ENCODE measurements at regions not wholly inside any gene's neighbourhood (a gene's known extent, or its start where the extent isn't known, plus 50 kb on each side); places are given as distances from the start of the nearest gene placed in this dataset.

DNA sequence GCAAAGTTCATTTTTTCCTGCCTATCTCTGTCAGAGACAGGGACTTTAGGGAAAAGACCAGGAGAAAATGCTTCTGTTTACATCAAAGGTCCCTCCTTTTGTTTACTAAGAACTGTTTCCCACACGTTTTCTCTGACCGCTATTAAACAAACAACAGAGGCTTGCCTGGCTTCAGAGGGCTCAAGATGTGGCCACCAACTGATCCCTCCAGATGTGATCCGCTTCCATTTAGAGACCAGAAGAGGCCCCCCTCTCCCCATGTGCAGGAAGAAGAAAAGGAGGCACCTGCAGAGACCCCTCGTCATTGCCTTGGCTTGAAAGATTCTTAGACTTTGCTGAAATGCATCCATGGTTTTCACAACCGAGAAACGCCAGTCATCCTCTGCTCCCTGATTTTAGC, 217.9 kb upstream of the PWP1 start:
- H3K4me1 ChIP-seq (ENCODE audit: insufficient read depth, low read length) = no peaks in the 10 kb centered on the region
- CTCF ChIA-PET = no interaction called here
- H3K4me2 ChIP-seq (ENCODE audit: low read length) = no peak overlapping the region
- intact Hi-C loops (cut with micrococcal nuclease) = no loop called here
- no peaks in the 10 kb centered on the region for H3K9me2 ChIP-seq (replicated peaks; ENCODE audit: low read length)
- H3K9me3 ChIP-seq (ENCODE audit: low read length) = no peaks in the 10 kb centered on the region
- no peak for TF ChIP-seq EZH2phosphoT487 (IDR thresholded peaks at IDR 0.05; ENCODE audit: borderline replicate concordance, low read length)
- TF ChIP-seq EZH2 (IDR thresholded peaks at IDR 0.05; ENCODE audit: low read length, unreplicated experiment) = no peak
- TF ChIP-seq CTCF (conservative IDR thresholded peaks at IDR 0.05; ENCODE audit: low read depth, low read length) = no peak
- no peaks in the 10 kb centered on the region for H3K36me3 ChIP-seq (ENCODE audit: low read depth, low read length)
- no peak overlapping the region for H2AFZ ChIP-seq (ENCODE audit: low read length)
- H3K27ac ChIP-seq (ENCODE audit: low read length) = no peak overlapping the region
- POLR2A ChIA-PET (ENCODE audit: unreplicated experiment) = no interaction called here
- H3K79me2 ChIP-seq (ENCODE audit: low read length) = peaks cover 7% of the 10 kb centered on the region
- no peak overlapping the region for H3K9ac ChIP-seq (ENCODE audit: low read length)
- BruUV-seq (replicated peaks) = no TSS peak
- H4K20me1 ChIP-seq (ENCODE audit: low read length) = no peaks in the 10 kb centered on the region
- no peak overlapping the region for H3K4me3 ChIP-seq (ENCODE audit: low read length)
- H3K27me3 ChIP-seq (ENCODE audit: low read length) = no peaks in the 10 kb centered on the region
- DNase-seq (no peak), ATAC-seq (no peak)
- no peaks in the 10 kb centered on the region for H3F3A ChIP-seq (ENCODE audit: low read length, unreplicated experiment)

DNA sequence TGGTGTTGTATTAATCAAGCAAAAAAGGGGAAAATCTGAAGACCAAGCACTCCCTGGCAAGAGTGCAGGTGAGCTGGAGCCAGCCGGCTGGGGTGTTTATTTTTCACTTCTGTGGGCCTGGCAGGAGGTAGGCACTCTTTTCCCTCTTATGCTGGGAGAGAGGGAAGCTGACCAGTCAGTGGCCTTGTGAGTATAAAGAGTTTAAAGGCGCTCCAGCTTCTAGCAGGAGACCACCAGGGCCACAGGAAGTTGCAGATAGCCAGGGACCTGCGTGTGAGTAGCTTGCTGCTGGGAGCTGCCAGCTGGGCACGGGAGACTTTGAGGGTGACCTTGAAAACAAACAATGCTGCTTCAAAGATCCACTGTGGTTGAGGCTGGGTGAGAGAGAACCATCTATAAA, 217.4 kb upstream of the PWP1 start:
- H3K79me2 ChIP-seq (ENCODE audit: low read length) = peaks cover 2% of the 10 kb centered on the region; the same call in 1 of the 2 replicates
- intact Hi-C loops (cut with micrococcal nuclease) = no loop called here
- BruUV-seq (replicated peaks) = no TSS peak
- no peaks in the 10 kb centered on the region for H3K9me3 ChIP-seq (ENCODE audit: low read length)
- CTCF ChIA-PET = no interaction called here
- H2AFZ ChIP-seq (ENCODE audit: low read length) = no peak overlapping the region
- H4K20me1 ChIP-seq (ENCODE audit: low read length) = no peaks in the 10 kb centered on the region
- no peak overlapping the region for H3K4me3 ChIP-seq (ENCODE audit: low read length)
- no peak overlapping the region for H3K4me2 ChIP-seq (ENCODE audit: low read length)
- no peak overlapping the region for H3K27ac ChIP-seq (ENCODE audit: low read length)
- no peaks in the 10 kb centered on the region for H3K36me3 ChIP-seq (ENCODE audit: low read depth, low read length)
- H3K4me1 ChIP-seq (ENCODE audit: insufficient read depth, low read length) = no peaks in the 10 kb centered on the region
- H3K27me3 ChIP-seq (ENCODE audit: low read length) = no peaks in the 10 kb centered on the region
- H3K9me2 ChIP-seq (replicated peaks; ENCODE audit: low read length) = no peaks in the 10 kb centered on the region
- POLR2A ChIA-PET (ENCODE audit: unreplicated experiment) = no interaction called here
- ATAC-seq = no peak
- TF ChIP-seq EZH2 (IDR thresholded peaks at IDR 0.05; ENCODE audit: low read length, unreplicated experiment) (no peak), EZH2phosphoT487 (IDR thresholded peaks at IDR 0.05; ENCODE audit: borderline replicate concordance, low read length) (no peak), CTCF (conservative IDR thresholded peaks at IDR 0.05; ENCODE audit: low read depth, low read length) (no peak)
- H3K9ac ChIP-seq (ENCODE audit: low read length) = no peak overlapping the region
- H3F3A ChIP-seq (ENCODE audit: low read length, unreplicated experiment) = no peaks in the 10 kb centered on the region
- DNase-seq = no peak

GRCh38 chr12:107469011-107469410, 216.6 kb upstream of the PWP1 start:
- TF ChIP-seq CTCF (conservative IDR thresholded peaks at IDR 0.05; ENCODE audit: low read depth, low read length) = no peak
- no peak for TF ChIP-seq EZH2phosphoT487 (IDR thresholded peaks at IDR 0.05; ENCODE audit: borderline replicate concordance, low read length)
- TF ChIP-seq EZH2 (IDR thresholded peaks at IDR 0.05; ENCODE audit: low read length, unreplicated experiment) = no peak
- ChIA-PET CTCF (no interaction called here), POLR2A (ENCODE audit: unreplicated experiment) (no interaction called here)
- Histone ChIP-seq H3F3A (ENCODE audit: low read length, unreplicated experiment) (no peaks in the 10 kb centered on the region), H3K9ac (ENCODE audit: low read length) (no peak overlapping the region), H3K79me2 (ENCODE audit: low read length) (no peaks in the 10 kb centered on the region), H3K9me2 (replicated peaks; ENCODE audit: low read length) (no peaks in the 10 kb centered on the region), H3K9me3 (ENCODE audit: low read length) (no peaks in the 10 kb centered on the region), H3K27me3 (ENCODE audit: low read length) (no peaks in the 10 kb centered on the region), H2AFZ (ENCODE audit: low read length) (no peak overlapping the region), H3K4me3 (ENCODE audit: low read length) (no peak overlapping the region), H3K4me2 (ENCODE audit: low read length) (no peak overlapping the region), H3K36me3 (ENCODE audit: low read depth, low read length) (no peaks in the 10 kb centered on the region), H3K4me1 (ENCODE audit: insufficient read depth, low read length) (no peaks in the 10 kb centered on the region), H4K20me1 (ENCODE audit: low read length) (no peaks in the 10 kb centered on the region), H3K27ac (ENCODE audit: low read length) (no peak overlapping the region)
- ATAC-seq (no peak), DNase-seq (no peak)
- no TSS peak for BruUV-seq (replicated peaks)
- intact Hi-C loops (cut with micrococcal nuclease) = no loop called here

All from PC-3 (cell line).